Common myeloid progenitor, CD34-positive (primary cell): ENCODE measurements at regions not wholly inside any gene's neighbourhood (a gene's known extent, or its start where the extent isn't known, plus 50 kb on each side); places are given as distances from the start of the nearest gene placed in this dataset.

Source experiments
- CTCF ChIA-PET: fragments of 350-600 bp; sonication (Branson Sonifier 250); formaldehyde crosslinking; loops from one replicate; lab custom pipeline; 2021; ENCODE audit warnings: antibody characterized with exemption; lab: Charles Lee
- POLR2A ChIA-PET: fragments of 350-600 bp; sonication (Branson Sonifier 250); formaldehyde crosslinking; loops from one replicate; lab custom pipeline; 2021; ENCODE audit warnings: antibody characterized with exemption; lab: Charles Lee
- DNase-seq, 3 donors: peaks; one replicate each; pipeline versions ENCODE4 v3.0.0 to v3.0.0-alpha.2; 2013
- H3K27ac ChIP-seq, 2 experiments: 1 replicate in 1 of 2; 2 replicates in 1 of 2; pipeline ENCODE4 v1.7.0; 2013; ENCODE audit warnings: inconsistent platforms in 2 of 2, low read length in 2 of 2, mild to moderate bottlenecking in 2 of 2, low read depth in 1 of 2, moderate library complexity in 1 of 2; ENCODE audit not compliant: severe bottlenecking in 2 of 2, insufficient read depth in 1 of 2, poor library complexity in 1 of 2
- H3K27me3 ChIP-seq, 5 experiments: replicated peaks in 2 of 5; 1 replicate in 3 of 5; 2 replicates in 2 of 5; pipeline versions ENCODE4 v1.6.1 to v1.7.0; 2013; ENCODE audit warnings: low read length in 4 of 5, mild to moderate bottlenecking in 2 of 5, moderate library complexity in 2 of 5, inconsistent platforms in 1 of 5; ENCODE audit not compliant: insufficient read depth in 5 of 5, control insufficient read depth in 4 of 5
- H3K36me3 ChIP-seq, 4 experiments: 1 replicate in 2 of 4; 2 replicates in 2 of 4; pipeline versions ENCODE4 v1.6.1 to v1.7.0; 2013; ENCODE audit warnings: low read length in 3 of 4, control low read depth in 1 of 4, mild to moderate bottlenecking in 1 of 4; ENCODE audit not compliant: control insufficient read depth in 4 of 4, insufficient read depth in 4 of 4
- H3K4me1 ChIP-seq, 4 experiments: 1 replicate in 3 of 4; 2 replicates in 1 of 4; pipeline versions ENCODE4 v1.6.1 to v1.7.1; 2013; ENCODE audit warnings: low read length in 3 of 4, mild to moderate bottlenecking in 3 of 4, control low read depth in 1 of 4, inconsistent platforms in 1 of 4, moderate library complexity in 1 of 4; ENCODE audit not compliant: control insufficient read depth in 4 of 4, insufficient read depth in 4 of 4; ENCODE audit errors: control extremely low read depth in 1 of 4
- H3K4me3 ChIP-seq, 7 experiments: 1 replicate in 4 of 7; 2 replicates in 3 of 7; pipeline versions ENCODE4 v1.5.1 to v1.7.0; 2013; ENCODE audit warnings: mild to moderate bottlenecking in 7 of 7, low read length in 6 of 7, moderate library complexity in 6 of 7, inconsistent platforms in 2 of 7, low read depth in 2 of 7, control low read depth in 1 of 7; ENCODE audit not compliant: insufficient read depth in 4 of 7, control insufficient read depth in 1 of 7; ENCODE audit errors: extremely low read depth in 1 of 7
- H3K9me3 ChIP-seq, 5 experiments: 1 replicate in 4 of 5; 2 replicates in 1 of 5; pipeline versions ENCODE4 v1.6.1 to v1.7.1; 2013; ENCODE audit warnings: low read length in 4 of 5, mild to moderate bottlenecking in 2 of 5, inconsistent platforms in 1 of 5, low read depth in 1 of 5, moderate library complexity in 1 of 5; ENCODE audit not compliant: control insufficient read depth in 4 of 5, insufficient read depth in 2 of 5; ENCODE audit errors: control extremely low read depth in 1 of 5
- WGBS: methylation state at CpG from one replicate; pipeline ENCODE4 v1.1.5; 2013; ENCODE audit not compliant: insufficient coverage; 5-methylcytosine and 5-hydroxymethylcytosine counted together

- DNase-seq = no peak
- CTCF ChIA-PET = interaction anchor here (1.3 to 1.7 kb wide), 2 partner anchors 9 to 1524 kb away, joined by 3 read pairs; no protein-coding TSS in a partner anchor
- WGBS = 100% methylated on average over 1 of the region's 4 CpGs
- Histone ChIP-seq H3K9me3 (peaks cover 0 to 6% (median 1%) of the 10 kb centered on the region in 5 experiments), H3K36me3 (no peaks in the 10 kb centered on the region), H3K4me3 (no peak overlapping the region), H3K27ac (no peak overlapping the region), H3K4me1 (peaks cover 0 to 2% (median 1%) of the 10 kb centered on the region in 4 experiments), H3K27me3 (peaks cover 6 to 73% (median 21%) of the 10 kb centered on the region in 5 experiments)
- POLR2A ChIA-PET = no interaction called here
Observed at GRCh38 chr2:156901373-156902031, 356.0 kb upstream of the GALNT5 start.

DNA sequence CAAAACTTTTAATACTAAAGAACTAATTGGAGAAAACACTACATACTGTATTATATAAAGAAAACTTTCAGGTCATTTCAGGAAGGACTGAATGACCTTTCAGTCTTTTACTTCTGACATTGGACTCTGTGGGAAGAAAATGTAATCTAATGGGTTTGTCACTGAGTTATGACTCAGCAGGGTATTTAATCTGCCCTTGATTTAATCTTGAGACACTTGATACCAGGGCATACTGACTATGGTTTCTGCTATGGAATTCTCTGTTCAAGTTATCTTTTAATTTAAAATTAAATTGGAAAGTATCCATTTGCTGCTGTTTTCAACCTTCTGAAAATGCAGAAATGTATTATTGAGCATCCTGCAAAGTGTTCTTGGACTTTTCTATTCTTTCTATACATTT lies 354.2 kb upstream of the GALNT5 start:
- Histone ChIP-seq H3K36me3 (no peaks in the 10 kb centered on the region), H3K27ac (no peak overlapping the region), H3K4me1 (no peaks in the 10 kb centered on the region), H3K9me3 (peaks cover 0 to 6% (median 0%) of the 10 kb centered on the region in 5 experiments), H3K4me3 (no peak overlapping the region), H3K27me3 (peaks cover 6 to 69% (median 18%) of the 10 kb centered on the region in 5 experiments)
- DNase-seq = no peak
- ChIA-PET POLR2A (no interaction called here), CTCF (no interaction called here)

GRCh38 chr2:156907806-156908205 lies 349.7 kb upstream of the GALNT5 start:
- ChIA-PET CTCF (no interaction called here), POLR2A (no interaction called here)
- no peaks in the 10 kb centered on the region for H3K36me3 ChIP-seq
- H3K27me3 ChIP-seq = peaks cover 5 to 49% (median 8%) of the 10 kb centered on the region in 5 experiments
- H3K4me1 ChIP-seq = no peaks in the 10 kb centered on the region
- no peak overlapping the region for H3K27ac ChIP-seq
- no CpG with 5 or more reads among the region's 3 CpGs for WGBS
- no peaks in the 10 kb centered on the region for H3K9me3 ChIP-seq
- DNase-seq = no peak
- H3K4me3 ChIP-seq = no peak overlapping the region

GRCh38 chr2:156908825-156909224 lies 348.7 kb upstream of the GALNT5 start:
- no peak overlapping the region for H3K27ac ChIP-seq
- no peak overlapping the region for H3K4me3 ChIP-seq
- H3K36me3 ChIP-seq = no peaks in the 10 kb centered on the region
- ChIA-PET POLR2A (no interaction called here), CTCF (no interaction called here)
- peak in 2 of 3 donors; percentile 23 to 32 for DNase-seq
- H3K4me1 ChIP-seq = no peaks in the 10 kb centered on the region
- peaks cover 3 to 45% (median 5%) of the 10 kb centered on the region in 5 experiments for H3K27me3 ChIP-seq
- WGBS = no CpG with 5 or more reads among the region's 1 CpG
- H3K9me3 ChIP-seq = no peaks in the 10 kb centered on the region

DNA sequence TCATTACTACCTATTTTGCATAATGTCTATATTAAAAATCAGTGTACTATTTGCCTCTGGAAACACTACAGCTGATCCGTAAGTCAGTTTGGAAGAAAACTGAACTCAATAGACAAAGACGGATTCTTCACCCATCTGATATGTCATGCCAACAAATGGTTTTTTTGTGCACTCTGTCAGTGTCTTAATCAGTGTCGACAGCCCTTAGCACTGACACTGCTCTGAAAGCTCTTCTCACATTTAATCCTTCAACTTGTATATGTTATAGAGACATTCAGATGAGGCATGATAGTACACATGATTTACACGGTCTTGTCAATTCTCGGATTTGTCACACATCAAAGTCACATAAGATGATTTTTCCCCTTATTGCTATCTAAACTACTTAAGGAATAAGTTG lies 347.5 kb upstream of the GALNT5 start:
- WGBS = 94% methylated on average over 2 of the region's 5 CpGs
- Histone ChIP-seq H3K36me3 (no peaks in the 10 kb centered on the region), H3K27ac (no peak overlapping the region), H3K9me3 (no peaks in the 10 kb centered on the region), H3K4me3 (no peak overlapping the region), H3K4me1 (no peaks in the 10 kb centered on the region), H3K27me3 (peaks cover under 1 to 35% (median 3%) of the 10 kb centered on the region in 5 experiments)
- ChIA-PET CTCF (no interaction called here), POLR2A (no interaction called here)
- DNase-seq = no peak

- ChIA-PET POLR2A (no interaction called here), CTCF (no interaction called here)
- no peak for DNase-seq
- H3K4me1 ChIP-seq = no peaks in the 10 kb centered on the region
- H3K36me3 ChIP-seq = no peaks in the 10 kb centered on the region
- H3K27me3 ChIP-seq = peaks cover 0 to 17% (median 0%) of the 10 kb centered on the region in 5 experiments
- peaks cover 0 to 7% (median 0%) of the 10 kb centered on the region in 5 experiments for H3K9me3 ChIP-seq
- no peak overlapping the region for H3K4me3 ChIP-seq
- H3K27ac ChIP-seq = no peak overlapping the region
Observed at GRCh38 chr2:156915332-156915731, 342.2 kb upstream of the GALNT5 start.

DNA sequence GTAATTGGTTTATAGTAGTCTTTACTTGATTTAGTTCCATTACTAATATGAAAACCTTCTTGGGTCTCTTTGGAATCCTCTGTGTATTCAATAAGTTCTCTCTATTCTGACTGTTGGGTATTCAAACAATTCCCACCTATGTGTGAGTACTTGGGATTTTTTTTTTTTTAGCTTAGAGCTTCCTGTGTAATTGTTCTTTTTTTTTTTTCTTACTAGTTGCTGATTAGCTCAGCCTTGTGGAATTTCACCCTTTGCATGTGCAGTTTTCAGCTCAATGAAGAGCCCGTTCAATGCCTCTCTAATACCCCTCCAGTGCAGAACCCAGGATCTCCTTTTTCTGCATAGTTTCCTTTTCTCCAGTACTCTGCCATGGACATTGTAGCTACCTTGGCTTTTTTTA lies 339.1 kb upstream of the GALNT5 start:
- Histone ChIP-seq H3K27me3 (peaks cover 0 to 8% (median 0%) of the 10 kb centered on the region in 5 experiments), H3K4me1 (no peaks in the 10 kb centered on the region), H3K36me3 (no peaks in the 10 kb centered on the region), H3K4me3 (no peak overlapping the region), H3K27ac (no peak overlapping the region), H3K9me3 (peaks cover 1 to 13% (median 4%) of the 10 kb centered on the region in 5 experiments)
- 81% methylated on average over 1 of the region's 1 CpG for WGBS
- ChIA-PET POLR2A (no interaction called here), CTCF (no interaction called here)
- no peak for DNase-seq
